ENCODE measurements at regions not wholly inside any gene's neighbourhood (a gene's known extent, or its start where the extent isn't known, plus 50 kb on each side); places are given as distances from the start of the nearest gene placed in this dataset.

DNA sequence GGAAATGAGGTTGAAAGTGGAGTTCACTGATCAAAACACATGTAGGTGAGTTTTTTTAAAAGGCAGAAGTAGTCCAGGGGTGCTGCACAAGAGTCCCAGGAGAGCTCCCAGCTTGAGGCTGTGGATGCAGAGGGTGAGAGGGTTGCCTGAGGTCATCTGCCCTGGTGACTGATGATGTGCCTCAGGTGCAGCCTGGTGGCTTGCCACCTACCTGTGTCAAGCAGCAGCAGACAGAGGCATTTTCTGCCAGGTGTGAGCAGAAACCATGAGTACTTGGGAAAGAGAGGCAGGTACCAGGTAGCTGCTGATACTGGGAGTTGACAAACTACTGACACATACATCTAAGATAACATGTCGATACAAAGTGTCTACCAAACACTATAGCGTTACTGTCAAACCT lies 92.5 kb downstream of the SCP2D1 start:
- Histone ChIP-seq H3K4me1 (no peaks in the 10 kb centered on the region), H3K36me3 (no peaks in the 10 kb centered on the region), H3K9me3 (no peaks in the 10 kb centered on the region), H3K27ac (no peak overlapping the region), H3K4me3 (no peak overlapping the region), H3K27me3 (no peaks in the 10 kb centered on the region)
- TF ChIP-seq CTCF (IDR thresholded peaks at IDR 0.05), result no peak
- DNase-seq (no peak), ATAC-seq (no peak)
- intact Hi-C loops (cut with DNase I), result no loop called here

- Histone ChIP-seq H3K4me1 (no peaks in the 10 kb centered on the region), H3K27me3 (peaks cover 0 to 4% of the 10 kb centered on the region in 2 donors), H3K9me3 (no peaks in the 10 kb centered on the region), H3K36me3 (no peaks in the 10 kb centered on the region), H3K27ac (no peak overlapping the region), H3K4me3 (no peak overlapping the region)
- intact Hi-C loops (cut with DNase I), result no loop called here
- no peak for TF ChIP-seq CTCF (IDR thresholded peaks at IDR 0.05)
- ATAC-seq (no peak), DNase-seq (no peak)
Measured at GRCh38 chr20:18907353-18907752, 93.8 kb downstream of the SCP2D1 start.

DNA sequence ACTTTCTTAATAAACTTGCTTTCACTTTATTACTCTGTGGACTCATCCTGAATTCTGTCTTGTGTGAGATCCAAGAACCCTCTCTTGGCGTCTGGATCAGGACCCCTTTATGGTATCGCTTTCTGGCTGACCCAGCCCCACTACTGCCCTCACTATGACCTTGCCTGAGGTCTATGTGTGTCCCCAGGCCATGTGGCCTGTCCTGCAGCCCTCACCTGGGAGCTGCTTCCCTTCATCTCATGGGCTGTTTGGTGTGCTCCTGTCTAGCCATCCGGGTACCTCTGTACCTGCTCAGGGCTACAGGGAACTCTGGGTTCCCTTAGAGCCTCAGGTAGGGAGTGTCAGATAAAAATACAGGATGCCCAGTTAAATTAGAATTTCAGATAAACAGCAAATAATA lies 94.5 kb downstream of the SCP2D1 start:
- Histone ChIP-seq H3K9me3 (no peaks in the 10 kb centered on the region), H3K4me3 (no peak overlapping the region), H3K27me3 (peaks cover 0 to 4% of the 10 kb centered on the region in 2 donors), H3K27ac (no peak overlapping the region), H3K36me3 (no peaks in the 10 kb centered on the region), H3K4me1 (no peaks in the 10 kb centered on the region)
- TF ChIP-seq CTCF (IDR thresholded peaks at IDR 0.05), result no peak
- DNase-seq (no peak), ATAC-seq (no peak)
- intact Hi-C loops (cut with DNase I), result no loop called here

DNA sequence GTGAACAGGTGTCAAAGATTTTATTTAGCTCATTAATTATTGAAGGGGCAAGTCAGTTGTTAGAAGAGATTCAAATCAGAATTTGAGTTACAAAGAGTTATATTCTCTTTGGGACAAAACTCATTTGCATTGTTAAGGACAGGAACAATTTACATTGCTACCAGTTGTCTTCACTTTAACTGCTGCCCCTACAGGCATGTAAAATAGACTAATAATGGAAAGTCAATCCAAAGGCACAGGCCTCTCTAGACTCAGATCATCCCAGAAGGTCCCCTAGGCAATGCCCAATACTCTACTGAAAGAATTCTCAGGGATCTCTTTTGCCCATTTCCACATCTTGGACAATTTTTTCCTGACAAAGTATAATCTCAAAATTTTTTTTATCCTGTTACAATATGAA lies 95.7 kb downstream of the SCP2D1 start:
- no peak for TF ChIP-seq CTCF (IDR thresholded peaks at IDR 0.05)
- intact Hi-C loops (cut with DNase I), result no loop called here

DNA sequence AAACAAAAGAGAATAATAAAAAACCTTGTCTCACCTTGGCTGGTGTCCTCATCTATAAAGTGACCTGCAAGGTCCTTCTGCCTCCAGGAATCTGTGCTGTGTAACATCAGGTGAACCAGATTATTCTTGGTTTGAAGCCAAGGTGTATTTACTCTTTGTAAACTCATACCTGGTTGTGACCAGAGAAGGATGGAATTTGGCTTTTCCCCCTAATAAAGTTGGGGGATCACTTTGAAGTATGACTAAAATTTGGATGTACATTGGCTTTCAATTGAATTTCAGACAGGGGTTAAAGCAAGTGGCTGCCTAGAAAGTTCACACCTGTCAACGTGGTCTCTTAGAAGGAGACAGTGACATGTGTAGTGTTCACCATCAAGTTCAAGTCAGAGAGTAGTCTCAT lies 100.1 kb downstream of the SCP2D1 start:
- H3K4me1 ChIP-seq, result no peaks in the 10 kb centered on the region
- H3K36me3 ChIP-seq, result no peaks in the 10 kb centered on the region
- DNase-seq (no peak), ATAC-seq (no peak)
- H3K27me3 ChIP-seq, result peaks cover 0 to 4% of the 10 kb centered on the region in 2 donors
- H3K9me3 ChIP-seq, result no peaks in the 10 kb centered on the region
- no peak overlapping the region for H3K27ac ChIP-seq
- no peak overlapping the region for H3K4me3 ChIP-seq
- TF ChIP-seq CTCF (IDR thresholded peaks at IDR 0.05), result no peak
- intact Hi-C loops (cut with DNase I), result no loop called here

More for the DNA sequence above, 95.7 kb downstream of the SCP2D1 start:
- Histone ChIP-seq H3K9me3 (no peaks in the 10 kb centered on the region), H3K27me3 (peaks cover 0 to 4% of the 10 kb centered on the region in 2 donors), H3K36me3 (no peaks in the 10 kb centered on the region), H3K4me3 (no peak overlapping the region), H3K4me1 (no peaks in the 10 kb centered on the region), H3K27ac (no peak overlapping the region)
- ATAC-seq, result no peak
- DNase-seq, result no peak

Data from left lung (tissue), 4 donors.